GM23338 (cell line): ENCODE measurements at regions not wholly inside any gene's neighbourhood (a gene's known extent, or its start where the extent isn't known, plus 50 kb on each side); places are given as distances from the start of the nearest gene placed in this dataset.

Source experiments
- CTCF ChIP-seq, 2 experiments: fragments of 200-600 bp in 1 of 2; sonication (generic) in 1 of 2; conservative IDR thresholded peaks; 2 replicates each; pipeline versions ENCODE4 v1.5.1 to v1.6.1; 2016 to 2017; ENCODE audit warnings: antibody characterized with exemption in 2 of 2, low read depth in 2 of 2, mild to moderate bottlenecking in 2 of 2, moderate library complexity in 1 of 2
- EZH2 ChIP-seq: fragments of 200-600 bp; sonication (generic); IDR thresholded peaks from one replicate; pipeline ENCODE4 v1.8.0; 2017; ENCODE audit warnings: antibody characterized with exemption, mild to moderate bottlenecking, low read depth; ENCODE audit not compliant: unreplicated experiment
- EZH2phosphoT487 ChIP-seq: fragments of 200-600 bp; sonication (generic); IDR thresholded peaks from one replicate; pipeline ENCODE4 v1.8.1; 2018; ENCODE audit warnings: antibody characterized with exemption; ENCODE audit not compliant: unreplicated experiment
- POLR2AphosphoS5 ChIP-seq: IDR thresholded peaks from 2 replicates; pipeline ENCODE4 v1.6.1; 2016; ENCODE audit warnings: antibody characterized with exemption, low read depth
- REST ChIP-seq: IDR thresholded peaks from one replicate; pipeline ENCODE4 v1.6.1; 2018; ENCODE audit warnings: antibody characterized with exemption; ENCODE audit not compliant: unreplicated experiment

GRCh38 chr11:29913352-29913751 lies 103.5 kb downstream of the KCNA4 start:
- TF ChIP-seq EZH2phosphoT487 (no peak), CTCF (conservative IDR thresholded peaks at IDR 0.05; ENCODE audit: low read depth in 2 of 2) (no peak), EZH2 (no peak), POLR2AphosphoS5 (no peak), REST (no peak)
